Left colon (tissue), 2 donors: ENCODE measurements at regions not wholly inside any gene's neighbourhood (a gene's known extent, or its start where the extent isn't known, plus 50 kb on each side); places are given as distances from the start of the nearest gene placed in this dataset.
"Not testable (repeated sequence)": the region's sequence is repeated elsewhere in the genome, so short reads cannot be mapped to it uniquely, and the experiment has no call there.

Source experiments
- ATAC-seq: fragments of 200-7000 bp; cut with Tn5 transposase; one replicate; pipeline ENCODE4 v1.9.1; 2020; ENCODE audit warnings: mild to moderate bottlenecking, moderate library complexity
- DNase-seq, 2 donors: peaks; one replicate each; pipeline ENCODE4 v3.0.0-alpha.2; 2020
- intact Hi-C, 2 donors: fragments of 100-400 bp; cut with DNase I in 1 of 2; cut with micrococcal nuclease in 1 of 2; formaldehyde crosslinking; loops; one replicate each; pipeline versions ENCODE4 v1.11.2 to v1.14.0; 2022; cut with DNase I, micrococcal nuclease
- donor health status: DM: no; HTN: no; CAD: no.
- donor health status: DM: yes; HTN: yes; CAD: no.

DNA sequence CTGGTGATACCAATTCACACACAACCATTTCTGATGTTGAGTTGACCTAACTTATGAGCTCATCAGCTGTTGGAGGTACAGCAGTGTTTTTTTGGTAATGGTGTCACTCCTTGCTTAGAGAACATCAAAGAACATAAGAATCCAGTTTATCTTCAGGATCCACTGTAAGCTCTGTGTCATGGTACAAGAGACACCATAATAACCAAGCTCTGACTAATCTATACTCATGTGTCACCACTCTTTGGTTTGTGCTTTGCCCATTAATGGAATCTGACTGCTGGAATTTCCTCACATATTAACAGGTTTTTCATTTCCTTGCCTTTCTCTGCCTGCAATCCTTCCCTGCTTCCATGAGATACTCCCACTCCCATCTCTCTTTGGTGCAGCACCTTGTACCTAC lies 735.1 kb upstream of the LCORL start:
- intact Hi-C loops: no loop called here
- no peak for ATAC-seq
- no peak for DNase-seq

DNA sequence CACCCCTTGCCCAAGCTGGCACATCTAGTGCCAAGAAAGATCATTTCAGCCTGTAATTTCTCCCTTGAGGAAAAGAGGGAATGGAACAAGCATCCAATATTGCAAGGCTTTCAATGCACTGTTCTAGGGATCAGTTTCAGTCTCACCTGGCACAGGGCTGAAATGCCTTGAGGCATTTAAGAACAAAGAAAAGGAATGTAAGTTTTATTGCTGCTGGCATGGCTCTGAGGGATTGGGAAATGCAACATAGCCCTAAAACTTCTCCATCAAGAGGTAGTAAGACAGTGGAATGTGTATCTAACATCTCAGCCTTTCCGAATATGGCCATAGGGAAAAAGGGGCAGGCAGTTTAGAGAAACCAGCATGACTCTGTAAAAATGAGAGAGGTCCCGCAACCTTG lies 732.6 kb upstream of the LCORL start:
- no peak for DNase-seq
- intact Hi-C loops: no loop called here
- ATAC-seq: no peak

DNA sequence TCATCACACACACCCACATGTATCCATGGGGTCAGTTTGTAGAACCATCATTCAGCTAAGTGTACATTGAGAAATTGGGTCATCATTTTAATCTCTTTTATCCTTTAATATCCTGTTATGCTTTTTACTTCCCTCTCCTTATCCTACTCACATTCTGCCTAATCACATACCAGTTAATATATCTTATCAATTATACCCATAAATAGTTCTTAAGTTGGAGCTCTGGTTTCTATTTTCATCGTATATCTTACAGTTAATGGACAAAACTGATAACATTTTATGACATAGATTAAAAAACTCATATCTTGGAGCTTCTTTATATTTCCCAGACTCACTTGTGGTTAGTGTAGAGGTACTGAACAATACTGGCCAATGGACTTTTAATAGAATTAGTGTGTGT lies 729.5 kb upstream of the LCORL start:
- DNase-seq: no peak

GRCh38 chr4:18749391-18749790 lies 727.8 kb upstream of the LCORL start:
- DNase-seq (no peak), ATAC-seq (no peak)
- intact Hi-C loops: no loop called here

More for the DNA sequence above, 729.5 kb upstream of the LCORL start:
- ATAC-seq: no peak
- intact Hi-C loops: no loop called here

DNA sequence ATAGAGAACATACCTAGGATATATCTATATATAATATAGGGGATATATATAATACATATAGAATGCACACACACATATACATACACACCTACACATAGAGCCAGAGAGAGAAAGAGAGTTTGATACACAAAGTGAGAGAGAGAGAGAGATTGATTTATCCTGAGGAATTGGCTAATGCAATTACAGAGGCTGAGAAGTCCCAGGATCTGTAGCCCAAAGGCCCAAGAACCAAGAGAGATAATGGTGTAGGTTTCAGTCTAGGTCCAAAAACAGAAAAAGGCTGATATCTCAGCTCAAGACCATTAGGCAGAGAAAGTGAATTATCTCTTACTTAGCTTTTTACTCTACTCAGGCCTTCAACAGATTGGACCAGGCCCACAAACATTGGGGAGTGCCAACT lies 715.0 kb upstream of the LCORL start:
- intact Hi-C loops: no loop called here
- no peak for ATAC-seq
- no peak for DNase-seq

DNA sequence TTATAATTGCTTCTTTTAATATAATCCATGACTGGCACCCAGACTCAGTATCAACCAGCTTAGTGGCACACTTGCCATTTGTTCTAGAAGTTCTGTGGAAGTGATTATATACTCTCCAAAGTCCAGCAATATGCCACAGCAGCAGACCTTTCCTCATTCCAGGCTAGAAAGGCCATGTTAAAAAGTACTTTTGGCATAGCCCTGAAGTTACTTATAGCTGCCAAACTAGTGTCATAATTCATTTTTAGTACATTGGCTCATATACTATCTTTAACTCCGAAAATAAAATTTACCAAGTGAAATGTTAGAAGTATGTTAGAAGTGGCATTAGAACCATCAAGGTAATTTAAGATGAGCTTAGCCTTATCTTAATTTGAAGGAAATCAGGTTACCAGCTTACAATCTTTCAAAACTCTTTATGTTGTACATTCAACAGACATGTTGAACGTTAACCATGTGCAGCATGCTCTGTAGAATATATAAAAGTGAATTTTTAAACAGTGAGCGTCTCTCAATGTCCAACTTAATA lies 714.2 kb upstream of the LCORL start:
- intact Hi-C loops: no loop called here
- no peak for ATAC-seq
- DNase-seq: no peak

GRCh38 chr4:18734405-18734804 lies 712.9 kb upstream of the LCORL start:
- intact Hi-C loops: no loop called here
- DNase-seq: no peak
- no peak for ATAC-seq

DNA sequence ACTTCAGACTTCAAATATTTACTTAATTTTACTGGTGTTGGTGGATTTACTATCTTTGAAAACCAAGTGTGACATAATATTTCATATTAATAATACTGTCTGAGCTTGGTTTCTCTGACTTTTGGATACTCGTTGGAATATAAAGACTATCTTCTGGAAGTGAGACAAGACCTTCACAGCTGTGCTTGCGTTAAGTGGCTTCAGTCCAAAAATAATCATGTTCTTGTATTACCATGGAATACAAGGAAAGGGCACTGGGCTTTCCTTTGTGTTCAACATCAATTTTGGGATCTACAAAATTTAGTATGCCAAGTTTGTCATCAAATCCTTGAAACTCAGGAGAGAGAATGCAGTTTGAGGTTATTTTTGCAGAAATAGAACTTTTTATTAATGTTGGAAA lies 712.4 kb upstream of the LCORL start:
- DNase-seq (no peak), ATAC-seq (no peak)
- intact Hi-C loops: no loop called here

GRCh38 chr4:18722748-18723191 lies 701.2 kb upstream of the LCORL start:
- DNase-seq (peak; percentile 17 to 34), ATAC-seq (peak; percentile 97)
- intact Hi-C loops: no loop called here

GRCh38 chr4:18698119-18698883 lies 676.7 kb upstream of the LCORL start:
- intact Hi-C loops: no loop called here
- ATAC-seq: no peak
- no peak for DNase-seq

DNA sequence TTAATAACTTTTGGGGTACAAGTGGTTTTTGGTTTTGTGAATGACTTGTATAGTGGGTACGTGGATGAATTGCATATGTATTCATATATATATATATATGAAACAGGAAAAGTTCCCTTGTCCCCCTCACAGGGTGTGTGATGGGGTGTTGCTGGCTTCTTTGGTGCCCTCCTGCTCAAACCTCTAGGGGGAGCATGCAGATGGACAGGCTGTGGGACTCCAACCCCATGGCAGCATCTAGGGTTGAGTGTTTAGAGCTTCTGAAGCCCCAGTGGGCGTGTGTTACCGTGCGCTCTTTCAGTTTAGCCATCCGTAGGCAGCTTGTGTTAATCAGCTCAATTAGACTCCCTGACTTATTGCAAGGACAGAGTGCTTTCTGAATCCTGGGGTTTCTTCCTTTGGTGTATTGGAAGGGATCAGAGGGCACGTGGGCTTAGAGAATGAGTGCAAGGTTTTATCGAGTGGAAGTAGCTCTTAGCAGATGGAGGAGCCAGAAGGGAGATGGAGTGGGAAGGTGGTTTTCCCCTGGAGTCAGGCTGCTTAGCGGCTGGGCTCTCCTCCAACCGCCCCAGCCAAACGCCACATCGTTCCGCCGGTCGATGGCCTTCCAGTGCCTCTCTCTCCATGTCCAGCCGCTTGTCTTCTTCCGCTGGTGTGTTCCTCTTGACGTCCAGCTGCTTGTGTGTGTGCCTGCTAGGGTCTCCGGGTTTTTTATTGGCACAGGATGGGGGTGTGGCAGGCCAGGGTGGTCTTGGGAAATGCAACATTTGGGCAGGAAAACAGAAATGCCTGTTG lies 674.4 kb upstream of the LCORL start:
- no peak for ATAC-seq
- intact Hi-C loops: no loop called here
- no peak for DNase-seq

DNA sequence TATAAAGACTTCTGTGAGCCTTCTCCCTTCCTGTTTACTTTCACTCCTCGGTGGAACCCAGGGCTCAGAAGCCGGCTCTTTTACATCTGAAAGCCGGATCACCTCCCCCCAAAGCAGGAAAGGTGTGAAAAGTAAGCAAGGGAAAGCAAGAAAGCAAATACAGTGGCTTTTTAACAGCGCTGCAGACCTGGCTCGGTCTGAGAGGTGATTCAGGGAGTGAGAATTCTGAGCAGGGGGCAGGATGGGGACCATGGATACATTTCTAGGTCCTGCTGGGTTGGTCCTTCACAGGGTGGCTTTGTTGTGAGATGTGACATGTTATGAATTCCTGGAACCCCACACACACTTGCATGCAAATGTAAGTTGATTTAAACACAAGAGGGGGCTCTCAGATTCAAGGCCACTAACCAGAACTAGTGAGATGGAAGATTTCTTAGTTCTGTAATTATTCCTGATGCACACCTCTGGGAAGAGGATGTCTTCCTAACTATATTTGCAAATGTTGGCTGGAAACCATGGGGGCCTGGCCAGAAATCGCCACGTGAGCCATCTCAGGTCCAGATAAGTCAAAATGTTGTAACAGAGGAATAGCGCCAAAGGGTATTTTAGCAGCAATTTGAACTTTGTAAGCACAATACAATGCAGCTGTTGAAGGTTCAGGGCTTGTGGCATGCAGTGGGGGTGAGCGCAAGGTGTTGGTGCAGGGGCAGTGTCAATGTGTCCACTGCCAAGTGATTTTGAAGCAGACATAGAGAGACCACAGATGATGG lies 670.1 kb upstream of the LCORL start:
- intact Hi-C loops: no loop called here
- DNase-seq (no peak), ATAC-seq (peak; percentile 48)

DNA sequence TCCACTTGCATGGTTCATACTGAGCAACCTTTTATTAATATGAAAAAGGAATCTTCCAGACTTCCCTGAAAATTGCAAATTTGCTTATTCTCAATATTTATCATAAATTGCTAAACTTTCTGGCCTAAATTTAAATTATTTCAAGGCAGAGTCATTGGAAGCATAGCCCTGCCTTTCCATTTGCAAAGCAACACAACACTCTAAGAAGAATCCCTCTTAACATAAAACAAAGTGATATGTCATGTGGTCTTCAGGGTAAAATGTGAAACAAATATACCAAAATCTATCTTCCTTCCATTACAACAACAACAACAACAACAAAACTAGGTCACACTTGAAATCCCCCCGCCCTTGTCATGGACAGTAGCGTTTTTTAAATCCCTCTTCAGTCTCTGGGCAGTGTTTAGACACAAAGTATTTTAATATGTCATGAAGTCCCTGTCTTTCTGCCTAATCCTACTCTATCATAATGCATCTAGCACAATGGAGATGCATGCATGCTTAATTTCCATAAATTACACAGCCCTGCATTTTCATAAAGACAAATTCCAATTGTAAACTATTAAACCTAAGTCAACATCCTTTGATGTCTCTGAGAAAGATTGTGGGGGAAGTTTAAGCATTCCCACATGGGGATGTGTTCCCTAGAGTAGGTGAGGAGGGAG lies 668.9 kb upstream of the LCORL start:
- ATAC-seq: no peak
- DNase-seq: no peak
- intact Hi-C loops: no loop called here

GRCh38 chr4:18689308-18690115 lies 668.0 kb upstream of the LCORL start:
- intact Hi-C loops: loop anchor here in 1 of 2 donors (10.0 kb wide), 1 partner anchor 245 kb away; no protein-coding TSS in a partner anchor
- DNase-seq (peak in 1 of 2 donors; percentile 46), ATAC-seq (peak; percentile 58)

DNA sequence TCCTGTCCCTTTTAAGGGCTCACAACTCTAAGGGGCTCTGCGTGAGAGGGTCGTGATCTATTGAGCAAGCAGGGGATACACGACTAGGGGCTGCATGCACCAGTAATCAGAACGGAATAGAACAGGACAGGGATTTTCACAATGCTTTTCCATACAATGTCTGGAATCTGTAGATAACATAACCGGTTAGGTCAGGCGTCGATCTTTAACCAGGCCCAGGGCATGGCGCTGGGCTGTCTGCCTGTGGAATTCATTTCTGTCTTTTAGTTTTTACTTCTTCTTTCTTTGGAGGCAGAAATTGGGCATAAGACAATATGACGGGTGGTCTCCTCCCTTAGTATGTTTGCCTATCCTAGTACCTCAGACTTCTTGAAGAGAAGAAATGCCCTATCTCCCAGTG lies 666.8 kb upstream of the LCORL start:
- intact Hi-C loops: loop anchor here in 1 of 2 donors (10.0 kb wide), 1 partner anchor 246 kb away; no protein-coding TSS in a partner anchor
- peak in 1 of 2 donors; percentile 14 for DNase-seq

DNA sequence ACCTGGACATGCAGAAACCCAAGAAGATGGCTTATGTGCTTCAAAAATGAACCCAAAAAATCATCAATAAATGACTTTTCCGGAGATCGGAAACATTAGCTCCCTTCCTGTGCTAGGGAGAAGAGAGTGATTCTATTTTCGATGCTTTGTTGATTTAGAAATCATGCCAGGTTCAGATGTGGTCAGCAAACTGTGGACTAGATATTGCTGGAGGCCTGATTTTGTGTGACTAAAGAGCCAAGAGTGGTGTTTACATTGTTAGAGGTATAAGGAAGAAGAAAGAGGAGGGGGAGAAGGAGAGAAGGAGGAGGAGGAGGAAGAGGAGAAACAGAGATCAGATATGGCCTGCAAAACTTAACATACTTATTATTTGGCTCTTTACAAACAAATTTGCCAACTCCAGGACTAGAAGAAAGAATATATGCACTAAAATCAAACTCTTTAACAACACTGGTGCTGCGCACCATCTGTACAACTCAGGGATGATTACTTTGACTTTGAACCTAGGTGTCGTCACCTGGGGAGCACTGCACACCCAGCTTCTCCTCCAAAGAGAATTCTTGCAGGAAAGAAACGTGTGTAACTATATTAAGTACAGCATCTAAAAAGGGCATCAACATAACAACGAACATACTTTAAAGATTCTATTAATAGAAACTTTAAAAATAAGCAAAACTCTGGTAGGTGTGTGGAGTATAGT lies 664.9 kb upstream of the LCORL start:
- ATAC-seq (peak; percentile 71), DNase-seq (no peak)
- intact Hi-C loops: loop anchor here in 1 of 2 donors (10.0 kb wide), 1 partner anchor 248 kb away; no protein-coding TSS in a partner anchor

More for the DNA sequence above, 666.8 kb upstream of the LCORL start:
- not testable (repeated sequence) for ATAC-seq

DNA sequence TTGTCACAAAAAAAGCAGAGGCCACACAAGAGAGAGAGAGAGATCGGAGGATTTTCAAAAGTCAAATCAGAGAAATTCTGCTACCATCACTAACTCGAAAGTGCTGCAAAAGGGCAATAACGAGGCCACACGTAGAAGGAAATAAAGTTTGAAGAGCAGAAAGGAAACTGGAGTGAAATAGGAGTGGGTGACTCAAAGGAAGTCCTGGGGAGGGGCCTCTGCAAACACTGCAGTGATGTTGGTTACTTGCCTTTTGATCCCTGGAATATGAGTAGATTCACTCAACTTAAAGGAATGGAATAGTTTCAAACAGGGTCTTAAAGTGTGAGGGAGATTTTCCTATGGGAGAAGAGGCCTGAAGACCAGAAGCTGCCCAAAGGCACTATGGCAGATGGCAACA lies 663.4 kb upstream of the LCORL start:
- DNase-seq (no peak), ATAC-seq (peak; percentile 73)
- intact Hi-C loops: loop anchor here in 1 of 2 donors (10.0 kb wide), 1 partner anchor 250 kb away; no protein-coding TSS in a partner anchor
